Chondrocyte (in vitro differentiated cells): ENCODE measurements at regions not wholly inside any gene's neighbourhood (a gene's known extent, or its start where the extent isn't known, plus 50 kb on each side); places are given as distances from the start of the nearest gene placed in this dataset.

Source experiments
- DNase-seq: peaks from one replicate; pipeline ENCODE4 v3.0.0; 2021; ENCODE audit warnings: mixed read lengths, low spot score
- H3K27ac Mint-ChIP-seq: one replicate; pipeline ENCODE4 v1.8.0; 2021; ENCODE audit warnings: mild to moderate bottlenecking, moderate library complexity, mixed read lengths; ENCODE audit not compliant: unreplicated experiment
- H3K27me3 Mint-ChIP-seq: 2 replicates; pipeline ENCODE4 v1.8.0; 2021; ENCODE audit warnings: low read depth, mixed read lengths
- H3K36me3 Mint-ChIP-seq: 2 replicates; pipeline ENCODE4 v1.8.0; 2021; ENCODE audit warnings: low read depth, mixed read lengths
- H3K4me1 Mint-ChIP-seq: 2 replicates; pipeline ENCODE4 v1.8.0; 2021; ENCODE audit warnings: low read depth, mild to moderate bottlenecking, mixed read lengths
- H3K4me3 Mint-ChIP-seq: one replicate; pipeline ENCODE4 v1.8.0; 2021; ENCODE audit warnings: mild to moderate bottlenecking, moderate library complexity, mixed read lengths; ENCODE audit not compliant: unreplicated experiment
- H3K9me3 Mint-ChIP-seq: 2 replicates; pipeline ENCODE4 v1.8.0; 2021; ENCODE audit warnings: low read depth, mixed read lengths
- TF ChIP-seq, protein P1 (sequence below): fragments of 200-600 bp; sonication (generic); IDR thresholded peaks from 2 replicates; pipeline ENCODE4 v1.5.0; 2021; ENCODE audit warnings: antibody characterized with exemption, mild to moderate bottlenecking, moderate library complexity

GRCh38 chr2:199590321-199591203 lies 132.8 kb upstream of the SATB2 start:
- no peak overlapping the region for H3K4me3 Mint-ChIP-seq
- no peaks in the 10 kb centered on the region for H3K36me3 Mint-ChIP-seq
- H3K27me3 Mint-ChIP-seq, result peaks cover 28% of the 10 kb centered on the region
- no peak for DNase-seq
- no peak overlapping the region for H3K27ac Mint-ChIP-seq
- no peaks in the 10 kb centered on the region for H3K4me1 Mint-ChIP-seq
- TF ChIP-seq, protein P1, sequence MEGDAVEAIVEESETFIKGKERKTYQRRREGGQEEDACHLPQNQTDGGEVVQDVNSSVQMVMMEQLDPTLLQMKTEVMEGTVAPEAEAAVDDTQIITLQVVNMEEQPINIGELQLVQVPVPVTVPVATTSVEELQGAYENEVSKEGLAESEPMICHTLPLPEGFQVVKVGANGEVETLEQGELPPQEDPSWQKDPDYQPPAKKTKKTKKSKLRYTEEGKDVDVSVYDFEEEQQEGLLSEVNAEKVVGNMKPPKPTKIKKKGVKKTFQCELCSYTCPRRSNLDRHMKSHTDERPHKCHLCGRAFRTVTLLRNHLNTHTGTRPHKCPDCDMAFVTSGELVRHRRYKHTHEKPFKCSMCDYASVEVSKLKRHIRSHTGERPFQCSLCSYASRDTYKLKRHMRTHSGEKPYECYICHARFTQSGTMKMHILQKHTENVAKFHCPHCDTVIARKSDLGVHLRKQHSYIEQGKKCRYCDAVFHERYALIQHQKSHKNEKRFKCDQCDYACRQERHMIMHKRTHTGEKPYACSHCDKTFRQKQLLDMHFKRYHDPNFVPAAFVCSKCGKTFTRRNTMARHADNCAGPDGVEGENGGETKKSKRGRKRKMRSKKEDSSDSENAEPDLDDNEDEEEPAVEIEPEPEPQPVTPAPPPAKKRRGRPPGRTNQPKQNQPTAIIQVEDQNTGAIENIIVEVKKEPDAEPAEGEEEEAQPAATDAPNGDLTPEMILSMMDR, result no peak
- no peaks in the 10 kb centered on the region for H3K9me3 Mint-ChIP-seq

GRCh38 chr2:199589306-199589705 lies 131.6 kb upstream of the SATB2 start:
- no peaks in the 10 kb centered on the region for H3K36me3 Mint-ChIP-seq
- H3K4me1 Mint-ChIP-seq, result no peaks in the 10 kb centered on the region
- H3K4me3 Mint-ChIP-seq, result no peak overlapping the region
- no peak for DNase-seq
- peaks cover 28% of the 10 kb centered on the region for H3K27me3 Mint-ChIP-seq
- no peak overlapping the region for H3K27ac Mint-ChIP-seq
- TF ChIP-seq, protein P1, result no peak
- no peaks in the 10 kb centered on the region for H3K9me3 Mint-ChIP-seq

GRCh38 chr2:199588054-199588453 lies 130.3 kb upstream of the SATB2 start:
- peaks cover 28% of the 10 kb centered on the region for H3K27me3 Mint-ChIP-seq
- no peaks in the 10 kb centered on the region for H3K9me3 Mint-ChIP-seq
- no peak for DNase-seq
- no peaks in the 10 kb centered on the region for H3K4me1 Mint-ChIP-seq
- TF ChIP-seq, protein P1, result no peak
- H3K27ac Mint-ChIP-seq, result no peak overlapping the region
- H3K36me3 Mint-ChIP-seq, result no peaks in the 10 kb centered on the region
- H3K4me3 Mint-ChIP-seq, result no peak overlapping the region

DNA sequence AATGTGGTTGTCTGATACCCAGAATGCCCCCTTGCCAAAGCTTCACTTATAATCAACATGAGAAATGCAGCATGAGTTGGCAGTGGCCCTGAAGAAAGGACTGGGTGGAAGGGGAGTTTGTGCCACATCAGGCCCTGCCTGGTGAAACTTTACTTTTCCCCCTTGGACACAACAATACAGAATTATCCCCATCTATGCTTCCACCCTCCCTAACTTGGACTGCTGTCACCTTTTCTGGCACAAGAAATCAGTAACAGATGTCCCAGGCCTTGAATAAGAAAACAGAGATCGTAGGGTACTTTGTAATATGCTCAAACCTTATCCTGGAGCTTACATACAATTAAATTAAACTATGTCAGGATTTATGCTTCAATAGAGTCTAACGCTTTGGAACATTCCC lies 128.9 kb upstream of the SATB2 start:
- Mint-ChIP-seq H3K4me3 (no peak overlapping the region), H3K36me3 (no peaks in the 10 kb centered on the region), H3K27ac (no peak overlapping the region), H3K27me3 (peaks cover 28% of the 10 kb centered on the region), H3K9me3 (no peaks in the 10 kb centered on the region), H3K4me1 (peaks cover 6% of the 10 kb centered on the region)
- TF ChIP-seq, protein P1, result no peak
- DNase-seq, result no peak

DNA sequence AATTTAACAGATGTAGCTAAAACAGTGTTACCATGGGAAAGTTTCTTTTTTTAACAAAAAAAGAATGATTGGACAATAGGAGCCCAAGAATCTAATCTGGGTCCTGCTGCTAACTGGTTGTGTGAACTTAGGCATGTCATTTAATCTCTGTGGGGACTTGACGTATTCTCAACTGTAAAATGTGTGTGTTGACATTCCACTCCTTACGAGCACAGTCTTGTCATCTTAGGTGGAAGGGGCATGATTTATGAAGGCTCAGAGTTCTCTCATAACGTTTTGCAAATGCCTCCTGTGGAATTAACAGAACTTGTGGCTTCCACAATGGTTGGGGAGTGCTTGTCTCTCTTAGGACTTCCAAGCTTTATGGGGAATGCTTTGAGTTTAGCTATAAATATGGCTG lies 125.9 kb upstream of the SATB2 start:
- peaks cover 10% of the 10 kb centered on the region for H3K4me1 Mint-ChIP-seq
- no peak overlapping the region for H3K27ac Mint-ChIP-seq
- peaks cover 21% of the 10 kb centered on the region for H3K27me3 Mint-ChIP-seq
- no peaks in the 10 kb centered on the region for H3K36me3 Mint-ChIP-seq
- TF ChIP-seq, protein P1, result no peak
- no peak for DNase-seq
- H3K4me3 Mint-ChIP-seq, result no peak overlapping the region
- H3K9me3 Mint-ChIP-seq, result no peaks in the 10 kb centered on the region
